Effector memory CD8-positive, alpha-beta T cell (primary cell): ENCODE measurements at regions not wholly inside any gene's neighbourhood (a gene's known extent, or its start where the extent isn't known, plus 50 kb on each side); places are given as distances from the start of the nearest gene placed in this dataset.

ENCODE experiments used
- ATAC-seq: fragments of 150-1000 bp; cut with Tn5 transposase; replicated peaks from 2 replicates; pipeline ENCODE4 v1.10.0; 2021; ENCODE audit warnings: mild to moderate bottlenecking, moderate library complexity
- DNase-seq, 3 experiments: peaks; one replicate each; pipeline ENCODE4 v3.0.0; 2021
- H3K27ac Mint-ChIP-seq, 2 donors: one replicate each; pipeline ENCODE4 v1.8.0; 2022; ENCODE audit warnings: mild to moderate bottlenecking in 2 of 2, mixed read lengths in 2 of 2, moderate library complexity in 2 of 2
- H3K27me3 Mint-ChIP-seq, 2 donors: one replicate each; pipeline ENCODE4 v1.8.0; 2022; ENCODE audit warnings: mixed read lengths in 2 of 2
- H3K36me3 Mint-ChIP-seq: one replicate; pipeline ENCODE4 v1.8.0; 2022; ENCODE audit warnings: mild to moderate bottlenecking, moderate library complexity, mixed read lengths; ENCODE audit not compliant: insufficient read depth
- H3K4me1 Mint-ChIP-seq, 2 donors: one replicate each; pipeline ENCODE4 v1.8.0; 2022; ENCODE audit warnings: low read depth in 2 of 2, mixed read lengths in 2 of 2
- H3K4me3 Mint-ChIP-seq, 2 donors: one replicate each; pipeline ENCODE4 v1.8.0; 2022; ENCODE audit warnings: mild to moderate bottlenecking in 2 of 2, mixed read lengths in 2 of 2, moderate library complexity in 2 of 2
- H3K9me3 Mint-ChIP-seq, 2 donors: one replicate each; pipeline ENCODE4 v1.8.0; 2022; ENCODE audit warnings: mixed read lengths in 2 of 2

DNA sequence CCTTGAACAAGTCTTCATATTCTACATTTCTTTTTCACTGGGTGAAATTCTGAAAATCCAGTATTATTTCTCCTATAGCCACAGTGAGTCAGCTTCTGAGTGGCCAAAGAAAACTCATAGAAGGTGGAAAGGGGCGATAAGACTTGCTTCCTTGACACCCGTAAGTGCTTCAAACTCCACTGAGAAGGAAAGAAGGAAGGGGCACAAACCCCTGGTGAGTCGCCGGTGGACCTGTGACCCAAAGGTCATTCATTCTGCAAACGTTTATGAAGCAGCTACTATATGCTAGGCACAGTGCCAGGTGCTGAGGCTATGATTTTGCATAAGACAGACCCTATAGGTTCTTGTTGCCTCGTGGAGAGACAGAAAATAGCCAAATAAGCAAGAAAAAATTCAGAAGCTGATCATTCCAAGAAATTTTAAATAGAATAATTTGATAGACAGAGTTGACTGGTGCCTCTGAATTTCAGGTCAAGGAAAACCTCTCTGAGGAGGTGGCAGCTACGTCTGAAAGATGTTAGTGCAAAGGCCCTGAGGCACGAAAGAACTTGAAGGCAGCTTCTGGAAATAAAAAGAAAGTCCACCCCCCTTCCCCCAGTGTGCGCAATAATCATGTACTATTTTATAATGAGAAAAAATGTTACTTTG is 118.2 kb downstream of the CD24 start:
- Mint-ChIP-seq H3K9me3 (no peaks in the 10 kb centered on the region), H3K27me3 (peaks cover 37 to 64% of the 10 kb centered on the region in 2 donors), H3K4me1 (no peaks in the 10 kb centered on the region), H3K4me3 (no peak overlapping the region), H3K27ac (no peak overlapping the region), H3K36me3 (no peaks in the 10 kb centered on the region)
- ATAC-seq, result no peak
- no peak for DNase-seq

DNA sequence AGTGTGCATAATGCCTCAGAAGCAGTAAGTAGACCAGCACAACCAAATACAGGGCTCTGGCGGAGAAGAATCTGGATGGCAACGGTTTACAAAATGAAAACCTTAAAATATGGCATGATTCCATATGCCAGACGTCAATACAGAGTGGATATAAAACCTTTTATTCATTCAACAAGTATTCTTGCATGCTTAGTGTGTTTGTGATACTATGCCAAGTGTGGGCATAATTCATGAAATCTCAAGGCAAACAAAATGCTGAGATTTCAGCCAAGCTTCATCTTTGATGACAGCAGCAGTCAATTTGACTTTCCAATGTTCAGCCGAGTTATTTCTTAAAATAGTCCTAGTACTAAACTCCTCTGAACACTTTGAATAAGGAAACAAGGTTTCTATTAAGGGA is 119.4 kb downstream of the CD24 start:
- H3K27ac Mint-ChIP-seq, result no peak overlapping the region
- H3K27me3 Mint-ChIP-seq, result peaks cover 30 to 53% of the 10 kb centered on the region in 2 donors
- H3K4me1 Mint-ChIP-seq, result no peaks in the 10 kb centered on the region
- ATAC-seq (no peak), DNase-seq (no peak)
- no peak overlapping the region for H3K4me3 Mint-ChIP-seq
- no peaks in the 10 kb centered on the region for H3K9me3 Mint-ChIP-seq
- no peaks in the 10 kb centered on the region for H3K36me3 Mint-ChIP-seq

DNA sequence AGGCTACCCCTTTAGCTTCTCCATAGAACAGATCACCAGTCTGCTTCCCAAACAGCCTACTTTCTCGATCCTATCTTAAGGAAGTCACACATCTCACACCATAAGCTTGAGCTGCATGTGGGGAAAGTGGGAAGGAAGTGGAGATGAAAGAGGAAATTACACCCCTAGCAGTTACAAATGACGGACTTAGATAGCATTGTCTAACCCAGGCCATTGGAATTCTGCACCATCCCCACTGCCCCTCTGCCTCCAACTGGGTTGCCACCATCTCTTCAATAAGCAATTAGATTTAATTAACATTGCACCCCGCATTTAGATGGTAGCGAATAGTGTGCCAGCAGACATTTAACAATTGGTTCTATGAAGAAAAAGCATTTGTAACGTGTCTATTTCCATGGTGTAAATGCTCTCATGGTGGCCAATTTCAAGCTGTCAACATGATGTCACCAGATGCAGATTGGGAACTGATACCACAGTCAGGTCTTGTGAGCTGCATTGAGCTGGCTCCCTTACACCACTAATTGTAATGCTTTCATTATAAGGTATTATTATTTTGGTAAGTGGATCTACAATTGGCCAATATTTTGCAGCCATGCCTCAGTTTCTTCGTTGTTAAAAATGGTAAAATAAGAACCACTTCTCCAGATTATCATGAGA is 124.7 kb downstream of the CD24 start:
- Mint-ChIP-seq H3K9me3 (no peaks in the 10 kb centered on the region), H3K4me1 (no peaks in the 10 kb centered on the region), H3K27ac (no peak overlapping the region), H3K4me3 (no peak overlapping the region), H3K27me3 (peaks cover 20 to 32% of the 10 kb centered on the region in 2 donors), H3K36me3 (no peaks in the 10 kb centered on the region)
- ATAC-seq (no peak), DNase-seq (no peak)

DNA sequence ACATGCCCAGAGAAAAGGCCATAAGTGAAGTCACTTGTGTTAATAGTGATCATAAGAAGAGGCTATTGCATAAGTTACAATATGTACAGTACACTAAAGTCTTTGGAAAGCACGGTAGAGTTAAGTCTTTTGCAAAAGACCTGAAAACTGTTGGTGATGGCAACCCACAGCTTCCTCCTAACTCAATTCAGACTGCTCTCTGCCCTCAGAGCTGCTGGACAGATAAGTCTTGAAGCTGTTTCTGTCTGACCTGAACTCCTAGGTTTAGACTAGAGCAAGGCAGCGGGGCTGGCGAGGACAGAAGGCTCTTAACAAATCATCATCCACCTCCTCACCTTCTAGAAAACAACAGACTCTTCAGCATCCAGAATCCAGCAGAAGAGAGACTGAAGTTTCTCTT is 125.4 kb downstream of the CD24 start:
- Mint-ChIP-seq H3K9me3 (no peaks in the 10 kb centered on the region), H3K27ac (no peak overlapping the region), H3K4me3 (no peak overlapping the region), H3K4me1 (no peaks in the 10 kb centered on the region), H3K27me3 (peaks cover 17 to 25% of the 10 kb centered on the region in 2 donors), H3K36me3 (no peaks in the 10 kb centered on the region)
- no peak for ATAC-seq
- no peak for DNase-seq

DNA sequence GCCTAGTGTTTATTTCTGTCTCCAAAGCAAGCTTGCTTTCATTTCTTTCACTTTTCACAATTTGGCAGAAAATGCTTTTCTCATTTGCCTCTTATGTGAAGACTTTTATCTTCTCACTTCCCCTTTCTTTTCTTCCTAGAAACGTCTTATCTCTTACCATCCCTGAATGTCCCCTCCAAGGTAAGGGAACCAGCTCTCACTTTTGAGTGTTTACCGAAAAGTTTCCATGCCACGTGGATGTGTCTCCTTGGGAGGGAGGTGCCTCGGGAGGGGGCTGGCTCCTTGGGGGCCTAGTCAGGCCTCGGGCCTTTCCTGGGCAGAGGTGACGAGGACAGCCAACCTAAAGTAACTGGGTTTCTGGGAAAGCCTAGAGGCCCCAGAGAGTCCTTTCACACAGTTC is 127.4 kb downstream of the CD24 start:
- Mint-ChIP-seq H3K4me1 (no peaks in the 10 kb centered on the region), H3K36me3 (no peaks in the 10 kb centered on the region), H3K4me3 (no peak overlapping the region), H3K9me3 (no peaks in the 10 kb centered on the region), H3K27ac (no peak overlapping the region), H3K27me3 (peaks cover 34 to 35% of the 10 kb centered on the region in 2 donors)
- DNase-seq, result no peak
- no peak for ATAC-seq

DNA sequence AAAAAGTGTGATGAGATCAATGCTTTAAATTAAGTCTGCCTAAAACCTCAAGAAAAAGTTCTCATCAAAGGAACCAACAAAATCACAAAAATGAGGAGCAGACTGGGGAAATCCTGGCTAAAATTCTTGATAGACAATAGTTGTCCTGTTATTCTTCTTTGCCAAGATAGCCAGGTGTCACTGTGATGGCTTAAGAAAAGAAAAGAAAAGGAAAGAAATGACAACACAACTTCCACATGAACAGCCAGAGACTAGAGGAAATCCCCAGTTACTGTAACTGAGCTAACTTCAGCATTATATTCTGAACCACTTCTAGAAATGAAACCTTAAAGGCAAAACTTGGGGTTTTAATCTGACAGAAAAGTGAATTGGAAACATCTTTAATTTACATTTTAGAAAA is 129.6 kb downstream of the CD24 start:
- no peak for ATAC-seq
- no peaks in the 10 kb centered on the region for H3K9me3 Mint-ChIP-seq
- no peaks in the 10 kb centered on the region for H3K36me3 Mint-ChIP-seq
- H3K27me3 Mint-ChIP-seq, result peaks cover 35 to 40% of the 10 kb centered on the region in 2 donors
- no peak for DNase-seq
- no peak overlapping the region for H3K4me3 Mint-ChIP-seq
- H3K27ac Mint-ChIP-seq, result no peak overlapping the region
- no peaks in the 10 kb centered on the region for H3K4me1 Mint-ChIP-seq

DNA sequence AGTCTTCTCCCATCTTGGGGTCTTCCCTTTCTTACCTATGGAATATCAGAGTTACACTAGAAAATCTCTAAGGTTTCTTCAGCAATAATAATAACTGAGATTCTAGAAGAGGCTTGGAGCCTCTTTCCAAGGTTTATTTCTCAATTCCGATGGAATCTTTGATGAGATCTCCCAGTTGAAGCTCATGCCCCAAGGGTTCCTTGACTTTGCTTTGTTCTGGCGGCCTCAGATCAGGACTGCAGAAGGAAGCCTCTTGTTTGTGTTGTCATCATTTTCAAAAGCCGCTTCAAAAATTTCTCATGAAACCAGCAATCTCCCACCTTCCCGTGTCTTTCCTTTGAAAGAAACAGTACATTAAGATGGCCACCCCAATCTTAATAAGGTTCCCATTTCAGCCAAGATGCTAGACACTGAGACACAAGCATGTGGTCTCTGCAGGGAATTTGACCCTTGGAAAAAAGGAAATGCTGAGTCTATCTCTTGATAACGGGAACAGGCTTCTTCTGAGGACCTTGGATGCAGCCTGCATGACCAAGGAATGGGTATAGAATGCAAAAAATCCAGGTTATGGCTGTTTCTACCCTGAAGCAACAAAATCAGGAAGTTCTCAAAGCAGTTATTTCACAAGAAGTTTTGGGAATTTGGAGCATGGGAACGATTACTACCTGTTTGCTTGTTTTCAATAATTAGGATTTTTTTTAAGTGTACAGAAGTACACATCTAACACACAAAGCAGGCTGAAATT is 141.6 kb downstream of the CD24 start:
- Mint-ChIP-seq H3K4me1 (no peaks in the 10 kb centered on the region), H3K4me3 (no peak overlapping the region), H3K27me3 (peaks cover 37% of the 10 kb centered on the region in 2 donors), H3K9me3 (no peaks in the 10 kb centered on the region), H3K36me3 (no peaks in the 10 kb centered on the region), H3K27ac (no peak overlapping the region)
- DNase-seq (no peak), ATAC-seq (no peak)

DNA sequence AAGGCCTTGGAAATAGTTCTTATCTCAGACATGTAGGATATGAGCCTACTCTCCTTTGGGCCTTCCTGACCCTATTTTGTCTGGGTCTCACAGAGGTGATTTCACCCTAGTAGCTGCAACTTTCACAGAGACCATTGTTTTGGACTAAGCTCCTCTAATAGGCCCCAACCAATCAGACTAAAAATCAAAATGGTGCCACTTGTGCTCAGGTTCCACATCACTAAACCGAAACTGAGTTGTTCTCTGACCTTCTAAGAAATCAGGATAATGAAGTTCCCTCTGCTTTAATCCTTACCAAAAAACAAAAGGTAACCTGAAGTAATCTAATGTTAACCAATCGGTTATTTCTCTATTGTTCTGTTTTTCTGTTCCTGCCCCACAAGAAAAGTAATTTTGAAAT is 143.6 kb downstream of the CD24 start:
- Mint-ChIP-seq H3K27ac (no peak overlapping the region), H3K36me3 (no peaks in the 10 kb centered on the region), H3K4me3 (no peak overlapping the region)

DNA sequence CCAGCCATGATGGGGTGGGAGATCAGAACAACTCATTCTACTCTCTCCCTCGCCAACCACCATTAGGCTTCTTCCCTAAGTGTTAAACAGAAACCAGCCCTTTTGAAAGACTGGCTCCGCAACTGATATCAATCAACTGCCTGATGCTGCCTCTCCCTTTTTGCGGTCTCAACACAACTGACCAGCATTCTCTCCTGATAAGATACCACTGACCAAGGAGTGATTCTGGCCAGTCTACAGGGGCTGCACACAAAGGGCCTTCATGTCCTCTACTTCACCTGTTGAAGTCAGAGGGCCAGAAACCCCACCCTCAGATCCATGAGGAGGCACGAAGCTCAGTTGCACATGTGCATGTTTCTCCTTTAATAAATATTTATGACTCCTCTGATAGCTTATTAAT is 145.1 kb downstream of the CD24 start:
- DNase-seq (no peak), ATAC-seq (no peak)
- Mint-ChIP-seq H3K27me3 (peaks cover 18 to 33% of the 10 kb centered on the region in 2 donors), H3K36me3 (no peaks in the 10 kb centered on the region), H3K9me3 (no peaks in the 10 kb centered on the region), H3K4me3 (no peak overlapping the region), H3K27ac (no peak overlapping the region), H3K4me1 (no peaks in the 10 kb centered on the region)

More for the DNA sequence above, 143.6 kb downstream of the CD24 start:
- ATAC-seq, result no peak
- no peaks in the 10 kb centered on the region for H3K9me3 Mint-ChIP-seq
- peaks cover 26 to 38% of the 10 kb centered on the region in 2 donors for H3K27me3 Mint-ChIP-seq
- no peak for DNase-seq
- no peaks in the 10 kb centered on the region for H3K4me1 Mint-ChIP-seq

DNA sequence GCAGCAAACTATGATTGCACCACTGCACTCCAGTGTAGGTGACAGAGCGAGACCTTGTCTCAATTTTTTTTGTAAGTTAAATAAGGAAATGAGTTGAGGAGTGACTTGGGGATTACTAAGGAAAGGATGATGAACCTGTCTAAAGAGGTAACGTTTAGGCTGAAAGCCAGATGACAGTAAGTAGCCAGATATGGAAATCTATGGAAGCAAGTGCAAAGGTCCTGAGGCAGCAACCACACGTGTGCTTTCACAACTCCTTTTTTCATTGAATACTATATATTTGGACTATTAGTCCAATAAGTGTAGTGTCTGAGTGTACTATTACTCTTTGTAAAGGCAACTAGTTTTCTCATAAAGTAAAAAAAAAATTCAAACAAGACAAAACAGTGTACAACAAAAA is 147.4 kb downstream of the CD24 start:
- Mint-ChIP-seq H3K36me3 (no peaks in the 10 kb centered on the region), H3K27me3 (peaks cover 16 to 37% of the 10 kb centered on the region in 2 donors), H3K27ac (no peak overlapping the region), H3K9me3 (no peaks in the 10 kb centered on the region), H3K4me3 (no peak overlapping the region), H3K4me1 (no peaks in the 10 kb centered on the region)
- no peak for DNase-seq
- no peak for ATAC-seq

DNA sequence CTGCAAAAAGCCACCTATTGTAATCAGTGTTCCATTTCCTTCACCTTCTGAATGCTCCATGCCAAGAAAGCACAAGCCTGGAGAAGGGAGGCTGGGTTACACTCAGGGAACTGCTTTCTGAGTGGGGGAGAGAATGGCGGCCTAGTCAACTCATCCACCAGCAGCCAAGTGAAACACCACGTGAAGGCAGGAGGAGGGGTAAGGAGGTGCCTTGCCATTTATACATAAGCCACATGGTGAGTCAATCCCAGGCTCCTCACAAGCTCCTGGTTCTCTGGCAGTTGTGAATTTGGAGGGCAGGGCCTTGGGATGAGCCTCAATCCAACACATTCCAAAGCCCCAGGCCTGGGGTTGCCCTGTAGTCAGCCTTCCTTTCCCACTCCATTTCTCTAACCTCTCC is 149.4 kb downstream of the CD24 start:
- Mint-ChIP-seq H3K4me1 (no peaks in the 10 kb centered on the region), H3K36me3 (no peaks in the 10 kb centered on the region), H3K9me3 (no peaks in the 10 kb centered on the region), H3K27me3 (peaks cover 31 to 51% of the 10 kb centered on the region in 2 donors), H3K27ac (no peak overlapping the region), H3K4me3 (no peak overlapping the region)
- ATAC-seq (no peak), DNase-seq (no peak)

DNA sequence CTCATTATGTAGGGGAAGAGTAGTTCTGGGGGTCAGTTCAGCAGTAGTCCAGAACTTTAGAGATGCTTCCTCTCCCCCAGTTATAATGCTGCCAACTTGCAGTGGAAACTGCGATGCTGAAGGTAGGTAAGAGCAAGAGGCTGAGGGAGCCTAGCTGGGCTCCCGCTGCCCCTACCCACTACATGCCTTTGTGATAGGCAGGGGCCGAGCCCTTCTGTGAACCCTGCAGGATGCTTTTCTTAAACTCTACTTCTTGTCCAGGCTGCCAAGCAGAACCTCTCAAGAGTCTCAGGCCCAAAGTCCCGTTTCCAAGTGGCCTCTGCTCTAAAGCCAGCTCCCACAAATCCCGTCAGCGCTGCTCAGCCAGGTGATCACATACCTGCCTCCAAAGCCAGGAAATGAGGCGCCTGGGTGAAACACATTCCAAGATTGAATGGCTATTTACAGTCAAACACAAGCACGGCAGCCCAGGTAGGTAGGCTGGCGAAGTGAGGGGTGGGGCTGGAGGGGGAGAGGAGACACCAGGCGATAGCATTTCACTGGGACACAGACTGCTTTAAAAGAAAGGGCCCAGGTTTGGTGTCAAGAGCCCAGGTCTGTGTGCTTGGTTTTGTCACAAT is 150.7 kb downstream of the CD24 start:
- no peak overlapping the region for H3K27ac Mint-ChIP-seq
- no peaks in the 10 kb centered on the region for H3K36me3 Mint-ChIP-seq
- no peak overlapping the region for H3K4me3 Mint-ChIP-seq
- ATAC-seq (no peak), DNase-seq (no peak)
- no peaks in the 10 kb centered on the region for H3K4me1 Mint-ChIP-seq
- H3K9me3 Mint-ChIP-seq, result no peaks in the 10 kb centered on the region
- H3K27me3 Mint-ChIP-seq, result peaks cover 20 to 39% of the 10 kb centered on the region in 2 donors

DNA sequence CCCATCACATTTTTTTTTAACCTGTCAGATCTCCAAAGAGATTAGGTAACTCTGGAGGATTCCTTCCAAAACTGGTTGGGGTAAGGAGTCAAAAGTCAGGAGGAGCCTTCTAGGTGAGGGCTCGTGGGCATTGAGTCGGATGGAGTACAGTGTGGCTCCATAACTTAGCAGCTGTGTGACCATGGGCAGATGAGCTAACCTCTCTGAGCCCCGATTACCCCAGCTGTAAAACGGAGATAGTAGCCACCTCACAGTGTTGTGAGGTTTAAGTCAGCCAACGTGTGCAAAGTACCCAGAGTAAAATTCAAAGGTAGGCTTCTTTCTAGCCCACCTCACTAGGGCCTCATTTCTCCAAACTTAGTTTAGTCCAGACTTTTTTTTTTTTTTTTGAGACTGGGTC is 151.5 kb downstream of the CD24 start:
- no peak for DNase-seq
- peaks cover 15 to 32% of the 10 kb centered on the region in 2 donors for H3K27me3 Mint-ChIP-seq
- H3K9me3 Mint-ChIP-seq, result no peaks in the 10 kb centered on the region

More for the DNA sequence above, 151.5 kb downstream of the CD24 start:
- no peak for ATAC-seq
- Mint-ChIP-seq H3K27ac (no peak overlapping the region), H3K36me3 (no peaks in the 10 kb centered on the region), H3K4me1 (no peaks in the 10 kb centered on the region), H3K4me3 (no peak overlapping the region)
